IPS-18c (cell line): ENCODE measurements at regions not wholly inside any gene's neighbourhood (a gene's known extent, or its start where the extent isn't known, plus 50 kb on each side); places are given as distances from the start of the nearest gene placed in this dataset.

Experiments used
- H3K4me3 ChIP-seq: 2 replicates; pipeline ENCODE4 v1.7.0; 2013; ENCODE audit warnings: low read depth, mild to moderate bottlenecking, low read length, moderate library complexity; ENCODE audit not compliant: insufficient read depth
- H3K9me3 ChIP-seq: one replicate; pipeline ENCODE4 v1.6.1; 2013; ENCODE audit warnings: mild to moderate bottlenecking, low read length, moderate library complexity; ENCODE audit not compliant: control insufficient read depth, insufficient read depth

DNA sequence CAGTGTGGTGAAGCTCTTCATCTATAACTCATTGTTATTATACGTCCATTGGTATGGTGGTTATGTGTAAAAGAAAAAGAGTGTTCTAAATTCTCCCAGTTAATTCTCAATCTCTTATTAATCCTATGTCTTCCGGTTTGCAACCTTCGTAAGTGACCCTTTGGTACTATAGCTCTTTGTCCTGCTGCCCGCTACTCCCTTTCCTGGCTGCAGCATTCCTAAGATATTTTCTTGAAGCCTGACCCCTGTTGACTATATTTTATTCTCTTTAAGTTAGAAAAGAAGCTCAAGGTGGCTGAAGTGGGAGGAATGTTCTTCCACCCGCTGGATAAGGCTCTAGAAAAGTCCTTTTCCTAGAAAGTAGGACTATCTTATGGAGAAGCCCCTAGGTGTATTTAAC lies 684.8 kb downstream of the SOCS6 start:
- no peaks in the 10 kb centered on the region for H3K9me3 ChIP-seq
- no peak overlapping the region for H3K4me3 ChIP-seq

DNA sequence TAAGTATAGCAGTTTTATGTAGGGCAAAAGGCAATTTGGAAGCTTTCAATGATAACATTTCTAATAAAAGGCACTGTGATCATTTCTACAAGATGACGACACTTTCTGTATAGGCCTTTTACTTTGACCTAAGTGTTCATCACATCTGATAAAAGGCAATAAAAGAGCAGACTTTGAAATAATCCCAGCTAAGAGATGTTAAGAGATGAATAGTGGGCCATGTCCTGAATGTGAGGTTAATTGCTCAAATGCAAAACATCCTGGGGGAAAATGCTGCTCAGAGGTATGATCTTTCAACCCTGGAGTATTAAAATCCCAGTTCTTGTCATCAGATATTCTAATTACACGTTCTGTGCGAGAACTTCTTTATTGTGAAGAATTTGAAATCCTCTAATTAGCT lies 677.6 kb downstream of the SOCS6 start:
- Histone ChIP-seq H3K4me3 (no peak overlapping the region; the same call in 1 of the 2 replicates), H3K9me3 (no peaks in the 10 kb centered on the region)

GRCh38 chr18:70961939-70962338 lies 673.1 kb downstream of the SOCS6 start:
- H3K4me3 ChIP-seq = no peak overlapping the region
- no peaks in the 10 kb centered on the region for H3K9me3 ChIP-seq

DNA sequence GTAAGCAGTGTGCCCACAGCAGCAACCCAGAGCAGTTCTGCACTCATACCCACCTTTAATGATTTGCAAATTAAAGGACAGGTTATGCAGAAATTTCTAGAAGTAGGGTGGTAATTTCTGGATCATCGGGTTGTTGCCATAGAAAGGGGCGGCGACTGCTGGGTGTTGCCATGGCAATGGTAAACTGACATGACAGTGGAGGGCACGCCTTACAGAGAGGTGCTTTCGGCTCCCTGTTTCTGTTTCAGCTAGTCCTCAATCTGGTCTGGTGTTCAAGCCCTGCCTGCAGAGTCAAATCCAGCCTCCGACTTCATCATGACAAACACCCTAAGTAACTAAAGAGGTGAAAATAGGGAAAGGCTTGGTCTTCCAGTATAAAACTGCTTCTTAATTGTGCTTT lies 667.7 kb downstream of the SOCS6 start:
- Histone ChIP-seq H3K4me3 (no peak overlapping the region), H3K9me3 (no peaks in the 10 kb centered on the region)

DNA sequence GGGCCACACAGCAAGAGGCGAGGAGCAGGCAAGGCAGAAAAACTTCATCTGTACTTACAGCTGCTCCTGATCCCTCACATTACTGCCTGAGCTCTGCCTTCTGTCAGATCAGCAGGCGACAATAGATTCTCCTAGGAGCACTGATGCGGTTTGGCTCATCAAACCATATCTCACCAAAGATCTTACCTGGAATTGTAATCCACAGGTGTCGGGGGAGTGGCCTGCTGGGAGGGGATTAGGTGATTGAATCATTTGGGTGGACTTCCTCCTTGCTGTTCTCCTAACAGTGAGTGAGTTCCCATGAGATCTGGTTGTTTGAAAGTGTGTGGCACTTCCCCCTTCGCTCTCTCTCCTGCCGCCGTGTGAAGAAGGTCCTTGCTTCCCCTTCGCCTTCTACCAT lies 647.3 kb downstream of the SOCS6 start:
- no peak overlapping the region for H3K4me3 ChIP-seq
- H3K9me3 ChIP-seq = no peaks in the 10 kb centered on the region

GRCh38 chr18:70931942-70932814 lies 643.3 kb downstream of the SOCS6 start:
- H3K4me3 ChIP-seq = no peak overlapping the region
- H3K9me3 ChIP-seq = no peaks in the 10 kb centered on the region

DNA sequence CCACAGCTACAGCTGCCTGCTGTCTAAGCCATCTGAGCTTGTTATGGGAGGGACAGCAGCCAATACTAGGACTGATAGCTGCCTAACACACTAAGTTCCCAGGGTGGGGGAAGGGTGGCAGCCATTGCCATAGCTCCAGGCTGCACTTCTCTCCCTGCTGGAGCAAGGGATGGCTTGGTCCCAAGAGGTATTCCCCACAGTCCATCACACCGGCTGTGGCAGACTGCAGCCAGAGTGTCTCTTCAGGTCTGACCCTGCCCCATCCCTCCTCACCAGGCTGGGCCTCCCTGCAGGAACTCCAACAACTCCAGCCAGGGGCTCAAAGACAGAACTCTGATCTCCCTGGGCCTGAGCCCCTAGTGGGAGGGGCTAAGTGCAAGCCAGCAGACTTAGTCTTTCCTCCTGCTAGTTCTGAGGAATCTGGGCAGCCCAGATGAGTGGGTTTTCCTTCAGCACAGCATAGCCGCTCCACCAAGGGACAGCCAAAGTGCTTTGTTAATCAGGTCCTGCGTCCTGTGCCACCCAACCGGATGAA lies 632.1 kb downstream of the SOCS6 start:
- Histone ChIP-seq H3K4me3 (no peak overlapping the region), H3K9me3 (no peaks in the 10 kb centered on the region)

GRCh38 chr18:70907673-70908072 lies 618.8 kb downstream of the SOCS6 start:
- H3K9me3 ChIP-seq = no peaks in the 10 kb centered on the region
- H3K4me3 ChIP-seq = no peak overlapping the region

DNA sequence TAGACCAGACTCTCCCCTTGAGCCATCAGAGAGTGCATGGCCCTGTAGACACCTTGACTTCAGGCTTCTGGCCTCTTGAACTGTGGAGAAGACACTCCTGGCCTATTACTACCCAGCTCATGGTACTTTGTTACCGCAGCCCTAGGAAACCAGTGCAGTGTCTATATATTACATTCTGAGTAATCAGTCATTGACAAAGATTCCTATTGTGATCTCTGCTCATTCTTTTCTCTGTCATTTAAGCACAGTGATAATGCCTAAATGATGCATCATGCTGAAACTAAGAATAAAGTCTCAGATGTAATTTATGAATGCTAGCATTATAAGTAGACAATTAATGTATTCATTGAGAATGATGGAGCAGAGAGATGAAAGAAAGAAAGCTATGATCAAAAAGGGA lies 603.5 kb downstream of the SOCS6 start:
- H3K4me3 ChIP-seq = no peak overlapping the region
- H3K9me3 ChIP-seq = no peaks in the 10 kb centered on the region

GRCh38 chr18:70870292-70870691 lies 581.4 kb downstream of the SOCS6 start:
- Histone ChIP-seq H3K4me3 (no peak overlapping the region), H3K9me3 (no peaks in the 10 kb centered on the region)

GRCh38 chr18:70848329-70848728 lies 559.5 kb downstream of the SOCS6 start:
- Histone ChIP-seq H3K4me3 (no peak overlapping the region), H3K9me3 (no peaks in the 10 kb centered on the region)

DNA sequence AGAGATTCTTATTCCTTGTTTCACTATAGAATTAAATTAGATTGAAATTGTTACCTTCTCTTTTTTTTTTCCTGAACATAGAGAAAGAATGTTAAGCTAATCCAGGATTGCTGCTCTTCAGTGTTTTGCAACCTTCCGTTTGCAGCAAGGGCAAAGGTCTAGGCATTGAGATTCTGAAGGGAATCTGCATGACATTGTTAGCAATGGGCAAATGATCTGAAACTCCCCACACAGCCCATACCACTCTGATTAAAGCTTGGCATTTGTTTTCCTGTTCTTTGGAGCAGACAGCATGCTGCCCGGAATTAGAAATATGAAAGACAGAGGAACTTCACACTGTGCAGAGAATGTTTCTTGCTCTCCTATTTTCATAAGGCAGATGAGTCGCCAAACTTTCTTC lies 551.8 kb downstream of the SOCS6 start:
- Histone ChIP-seq H3K4me3 (no peak overlapping the region), H3K9me3 (no peaks in the 10 kb centered on the region)

DNA sequence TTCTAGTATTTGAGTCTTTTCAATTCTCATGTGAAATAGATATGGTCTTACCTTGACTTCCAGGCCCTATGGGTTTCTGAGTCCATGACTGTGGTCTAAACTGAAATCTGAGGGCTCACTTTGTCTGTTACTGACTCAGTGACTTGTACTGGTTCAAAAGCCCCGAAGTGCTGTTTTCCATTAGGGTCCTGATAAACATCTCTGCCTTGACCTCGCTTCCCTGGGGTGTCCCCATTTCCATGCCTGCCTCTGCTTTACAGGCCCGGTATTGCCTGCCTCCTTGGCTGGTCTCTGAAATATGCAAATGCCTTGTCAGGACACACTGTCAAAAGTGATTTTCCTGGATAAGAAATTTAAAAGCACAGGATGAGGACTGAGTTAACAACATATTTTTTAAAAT lies 538.8 kb downstream of the SOCS6 start:
- Histone ChIP-seq H3K4me3 (no peak overlapping the region), H3K9me3 (no peaks in the 10 kb centered on the region)

DNA sequence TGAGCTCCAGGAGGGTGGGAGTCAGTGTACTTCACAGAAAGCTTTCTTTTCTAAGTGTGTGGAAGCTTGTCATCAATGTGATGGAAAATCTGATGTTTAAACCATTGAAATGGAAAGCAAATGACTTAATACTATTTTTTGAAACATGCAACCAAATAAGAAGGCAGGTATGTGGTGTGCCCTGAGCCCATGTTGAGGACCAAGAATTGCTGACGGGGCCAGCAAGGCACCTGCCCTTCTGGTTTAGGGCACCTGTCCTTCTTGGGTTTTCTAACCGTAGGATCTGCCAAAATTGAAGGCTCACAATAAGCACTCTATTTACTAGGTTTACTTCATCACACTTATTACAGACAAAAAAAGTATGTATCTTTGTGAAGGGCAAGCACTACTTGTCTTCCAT lies 537.7 kb downstream of the SOCS6 start:
- Histone ChIP-seq H3K4me3 (no peak overlapping the region), H3K9me3 (no peaks in the 10 kb centered on the region)

DNA sequence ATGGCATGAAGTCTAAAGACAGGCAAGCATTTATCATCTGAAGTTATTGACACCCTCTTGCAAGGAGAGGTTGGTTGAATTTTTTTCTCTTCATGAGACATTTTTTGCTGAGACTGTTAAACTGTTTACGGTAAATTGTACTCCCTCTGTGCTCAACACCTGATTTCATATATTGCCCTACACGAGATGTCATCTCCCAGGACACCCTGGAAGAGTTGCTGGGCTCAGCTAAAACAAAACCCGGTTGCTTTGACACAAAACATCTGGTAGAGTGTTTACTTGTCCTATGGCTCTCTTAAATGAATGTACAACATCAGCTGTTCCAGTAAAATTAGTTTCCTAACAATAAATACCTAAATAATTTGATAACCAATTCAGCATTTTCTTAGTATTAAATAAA lies 533.8 kb downstream of the SOCS6 start:
- H3K9me3 ChIP-seq = no peaks in the 10 kb centered on the region
- H3K4me3 ChIP-seq = no peak overlapping the region

DNA sequence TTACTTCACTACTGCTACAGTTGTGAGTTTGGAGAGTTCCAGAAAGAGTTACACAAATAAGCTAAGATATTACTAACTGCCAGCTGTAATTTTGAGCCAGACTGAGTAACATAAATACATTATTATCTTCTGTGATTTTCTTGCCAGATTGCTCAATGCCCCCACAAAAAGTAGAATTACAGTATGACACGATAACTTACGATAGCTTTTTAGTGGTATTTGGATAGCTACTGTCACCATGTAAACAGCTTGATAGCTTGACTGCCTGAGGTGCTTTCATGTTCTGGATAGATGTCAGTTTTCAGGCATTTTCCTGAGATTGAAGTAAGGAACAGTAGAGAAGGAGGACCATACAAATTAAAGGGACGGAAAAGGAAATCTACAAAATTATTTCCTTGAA lies 533.3 kb downstream of the SOCS6 start:
- H3K9me3 ChIP-seq = no peaks in the 10 kb centered on the region
- H3K4me3 ChIP-seq = no peak overlapping the region

GRCh38 chr18:70808481-70809056 lies 519.7 kb downstream of the SOCS6 start:
- Histone ChIP-seq H3K9me3 (no peaks in the 10 kb centered on the region), H3K4me3 (no peak overlapping the region)

GRCh38 chr18:70781860-70782453 lies 493.1 kb downstream of the SOCS6 start:
- Histone ChIP-seq H3K9me3 (no peaks in the 10 kb centered on the region), H3K4me3 (no peak overlapping the region)
